Brain microvascular endothelial cell (primary cell): ENCODE measurements at regions not wholly inside any gene's neighbourhood (a gene's known extent, or its start where the extent isn't known, plus 50 kb on each side); places are given as distances from the start of the nearest gene placed in this dataset.

Source experiments
- DNase-seq: peaks from one replicate; pipeline ENCODE4 v3.0.0-alpha.2; 2020
- H3K27ac ChIP-seq: fragments of 250-450 bp; sonication (Bioruptor Pico); 2 replicates; pipeline ENCODE4 v1.5.1; 2020; ENCODE audit warnings: mild to moderate bottlenecking, moderate library complexity
- H3K27me3 ChIP-seq: fragments of 250-450 bp; sonication (Bioruptor Pico); replicated peaks from 2 replicates; pipeline ENCODE4 v1.5.1; 2020; ENCODE audit warnings: mild to moderate bottlenecking
- H3K36me3 ChIP-seq: fragments of 250-450 bp; sonication (Bioruptor Pico); replicated peaks from 2 replicates; pipeline ENCODE4 v1.5.1; 2020; ENCODE audit warnings: mild to moderate bottlenecking
- H3K4me3 ChIP-seq: 2 replicates; pipeline ENCODE4 v1.5.1; 2011; ENCODE audit warnings: low read depth, mild to moderate bottlenecking, control low read depth, low read length, moderate library complexity
- in situ Hi-C: cut with HindIII; loops from 2 replicates; pipeline ENCODE4 v1.10.0; 2017; ENCODE audit warnings: low sequenced_read_pairs, low pct_ligation_motif_present
- TF ChIP-seq, protein P1 (sequence below): IDR thresholded peaks from 2 replicates; pipeline ENCODE4 v1.5.1; 2011; ENCODE audit warnings: low read depth, mild to moderate bottlenecking, moderate library complexity, low read length, control low read depth, inconsistent platforms; ENCODE audit errors: missing control alignments

GRCh38 chr7:47724335-47724982 is 142.5 kb upstream of the TNS3 start:
- H3K36me3 ChIP-seq: no peaks in the 10 kb centered on the region
- peak; percentile 76 for DNase-seq
- in situ Hi-C loops: no loop called here

DNA sequence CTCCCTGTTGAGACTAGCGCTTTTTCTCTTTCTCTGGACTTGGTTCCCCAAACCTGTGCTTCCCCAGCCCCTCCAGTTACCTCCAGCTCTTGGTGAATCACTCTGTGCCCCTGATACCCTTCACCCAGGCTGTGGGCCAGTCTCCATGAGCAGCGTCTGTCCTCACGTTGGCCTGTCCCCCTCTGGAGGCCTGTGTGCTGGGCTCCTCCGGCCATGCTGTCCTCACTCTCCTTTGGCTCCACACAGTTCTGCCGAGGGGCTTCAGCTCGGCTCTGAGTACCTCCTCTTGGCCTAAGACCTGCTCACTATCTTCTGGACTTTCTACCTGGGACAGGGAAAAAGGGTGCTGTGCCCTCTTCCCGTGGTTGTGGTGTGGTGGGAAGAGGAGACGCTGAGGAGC is 140.2 kb upstream of the TNS3 start:
- H3K36me3 ChIP-seq: no peaks in the 10 kb centered on the region
- no peaks in the 10 kb centered on the region for H3K27me3 ChIP-seq
- TF ChIP-seq, protein P1, sequence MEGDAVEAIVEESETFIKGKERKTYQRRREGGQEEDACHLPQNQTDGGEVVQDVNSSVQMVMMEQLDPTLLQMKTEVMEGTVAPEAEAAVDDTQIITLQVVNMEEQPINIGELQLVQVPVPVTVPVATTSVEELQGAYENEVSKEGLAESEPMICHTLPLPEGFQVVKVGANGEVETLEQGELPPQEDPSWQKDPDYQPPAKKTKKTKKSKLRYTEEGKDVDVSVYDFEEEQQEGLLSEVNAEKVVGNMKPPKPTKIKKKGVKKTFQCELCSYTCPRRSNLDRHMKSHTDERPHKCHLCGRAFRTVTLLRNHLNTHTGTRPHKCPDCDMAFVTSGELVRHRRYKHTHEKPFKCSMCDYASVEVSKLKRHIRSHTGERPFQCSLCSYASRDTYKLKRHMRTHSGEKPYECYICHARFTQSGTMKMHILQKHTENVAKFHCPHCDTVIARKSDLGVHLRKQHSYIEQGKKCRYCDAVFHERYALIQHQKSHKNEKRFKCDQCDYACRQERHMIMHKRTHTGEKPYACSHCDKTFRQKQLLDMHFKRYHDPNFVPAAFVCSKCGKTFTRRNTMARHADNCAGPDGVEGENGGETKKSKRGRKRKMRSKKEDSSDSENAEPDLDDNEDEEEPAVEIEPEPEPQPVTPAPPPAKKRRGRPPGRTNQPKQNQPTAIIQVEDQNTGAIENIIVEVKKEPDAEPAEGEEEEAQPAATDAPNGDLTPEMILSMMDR: no peak
- H3K27ac ChIP-seq: no peak overlapping the region
- DNase-seq: no peak
- H3K4me3 ChIP-seq: no peak overlapping the region
- in situ Hi-C loops: no loop called here

More at GRCh38 chr7:47724335-47724982, 142.5 kb upstream of the TNS3 start:
- peak overlapping the region; percentile 72 for H3K27ac ChIP-seq
- TF ChIP-seq, protein P1: no peak
- no peaks in the 10 kb centered on the region for H3K27me3 ChIP-seq
- no peak overlapping the region for H3K4me3 ChIP-seq

- TF ChIP-seq, protein P1: no peak
- no peak overlapping the region for H3K27ac ChIP-seq
- in situ Hi-C loops: no loop called here
Observed at GRCh38 chr7:47721670-47722069, 139.8 kb upstream of the TNS3 start.

DNA sequence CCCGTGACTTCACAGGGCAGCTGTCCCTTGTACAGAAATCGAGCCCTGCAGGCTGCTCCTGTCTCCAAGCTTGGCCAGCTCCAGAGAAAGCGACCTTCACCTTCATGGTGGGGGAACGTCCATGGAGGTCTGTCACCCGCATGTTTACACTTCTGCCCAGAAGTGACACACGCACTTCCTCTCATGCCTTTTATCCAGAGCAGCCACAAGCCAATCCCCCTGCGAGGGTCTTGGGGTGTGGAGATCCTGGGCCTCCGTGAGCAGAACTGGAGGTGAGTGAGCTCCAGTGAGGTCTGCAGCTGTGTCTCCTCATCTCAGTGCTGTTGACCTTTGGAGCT is 139.0 kb upstream of the TNS3 start:
- no peak for DNase-seq
- no peak overlapping the region for H3K4me3 ChIP-seq
- in situ Hi-C loops: no loop called here
- TF ChIP-seq, protein P1: no peak
- no peaks in the 10 kb centered on the region for H3K27me3 ChIP-seq
- H3K27ac ChIP-seq: no peak overlapping the region
- H3K36me3 ChIP-seq: no peaks in the 10 kb centered on the region

More at GRCh38 chr7:47721670-47722069, 139.8 kb upstream of the TNS3 start:
- Histone ChIP-seq H3K27me3 (no peaks in the 10 kb centered on the region), H3K4me3 (no peak overlapping the region), H3K36me3 (no peaks in the 10 kb centered on the region)
- DNase-seq: no peak

DNA sequence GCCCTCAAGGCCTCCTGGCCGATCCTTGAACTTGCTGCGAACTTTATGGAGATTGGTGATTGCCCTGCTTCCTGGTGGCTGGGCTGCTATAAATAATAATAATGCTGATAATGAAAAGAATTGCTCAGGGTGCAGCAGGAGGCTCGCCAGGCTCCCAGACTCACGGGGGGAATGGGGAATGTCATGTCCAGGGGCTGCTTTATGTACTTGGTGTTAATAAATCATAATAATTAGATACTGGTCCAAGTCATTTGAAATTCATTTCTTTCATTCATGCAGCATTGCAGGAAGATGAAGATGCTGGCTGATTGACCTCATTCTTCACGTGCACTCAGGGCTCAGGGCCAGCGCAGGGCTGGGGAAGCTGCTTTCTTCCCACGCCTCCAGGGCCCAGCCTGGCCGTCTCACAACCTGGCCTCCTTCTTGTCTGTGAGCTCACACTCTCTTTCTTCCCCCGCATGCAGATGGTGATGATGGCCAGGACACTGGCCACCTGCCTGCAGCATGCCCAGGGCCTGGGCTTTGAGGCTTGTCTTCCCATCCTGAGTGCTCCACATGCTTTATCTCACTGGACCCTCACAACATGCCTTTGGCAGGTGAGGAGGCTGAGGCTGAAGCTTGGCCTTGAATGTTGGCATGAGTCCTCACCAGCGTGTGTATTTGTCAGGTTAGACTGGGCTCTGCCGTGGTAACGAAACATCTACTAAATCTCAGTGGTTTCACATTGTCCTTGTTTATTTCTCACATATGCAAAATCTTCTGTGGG is 138.4 kb upstream of the TNS3 start:
- Histone ChIP-seq H3K4me3 (no peak overlapping the region), H3K27me3 (no peaks in the 10 kb centered on the region), H3K36me3 (no peaks in the 10 kb centered on the region), H3K27ac (no peak overlapping the region)
- peak; percentile 31 for DNase-seq
- in situ Hi-C loops: no loop called here
- TF ChIP-seq, protein P1: no peak

- no peak overlapping the region for H3K4me3 ChIP-seq
- TF ChIP-seq, protein P1: no peak
- H3K27ac ChIP-seq: no peak overlapping the region
- in situ Hi-C loops: no loop called here
- no peak for DNase-seq
- no peaks in the 10 kb centered on the region for H3K27me3 ChIP-seq
- no peaks in the 10 kb centered on the region for H3K36me3 ChIP-seq
Observed at GRCh38 chr7:47719675-47720074, 137.8 kb upstream of the TNS3 start.
